MM.1S (cell line): ENCODE measurements at regions not wholly inside any gene's neighbourhood (a gene's known extent, or its start where the extent isn't known, plus 50 kb on each side); places are given as distances from the start of the nearest gene placed in this dataset.

ENCODE experiments used
- DNase-seq: peaks from one replicate; pipeline ENCODE4 v3.0.0-alpha.2; 2015
- H2AFZ ChIP-seq: fragments of 300-600 bp; sonication (generic); 2 replicates; pipeline ENCODE4 v1.6.0; 2016; ENCODE audit warnings: antibody characterized with exemption, low read length
- H3F3A ChIP-seq: fragments of 300-600 bp; sonication (generic); 2 replicates; pipeline ENCODE4 v1.6.1; 2016; ENCODE audit warnings: mild to moderate bottlenecking, antibody characterized with exemption, low read length, moderate library complexity, mixed read lengths; ENCODE audit not compliant: insufficient read depth
- H3K27ac ChIP-seq: fragments of 300-600 bp; sonication (generic); 2 replicates; pipeline ENCODE4 v1.5.1; 2016; ENCODE audit warnings: mild to moderate bottlenecking, low read length
- H3K27me3 ChIP-seq: fragments of 300-600 bp; sonication (generic); replicated peaks from 2 replicates; pipeline ENCODE4 v1.6.0; 2016; ENCODE audit warnings: low read length; ENCODE audit not compliant: insufficient read depth
- H3K36me3 ChIP-seq: fragments of 300-600 bp; sonication (generic); replicated peaks from 2 replicates; pipeline ENCODE4 v1.6.1; 2016; ENCODE audit warnings: mild to moderate bottlenecking, low read length, mixed read lengths; ENCODE audit not compliant: insufficient read depth
- H3K4me1 ChIP-seq: fragments of 300-600 bp; sonication (generic); 2 replicates; pipeline ENCODE4 v1.6.1; 2016; ENCODE audit warnings: low read length, mixed read lengths
- H3K4me2 ChIP-seq: fragments of 300-600 bp; sonication (generic); 2 replicates; pipeline ENCODE4 v1.6.0; 2016; ENCODE audit warnings: low read depth, low read length
- H3K4me3 ChIP-seq: fragments of 300-600 bp; sonication (generic); 2 replicates; pipeline ENCODE4 v1.5.1; 2016; ENCODE audit warnings: low read length, mixed read lengths
- H3K79me2 ChIP-seq: fragments of 300-600 bp; sonication (generic); 2 replicates; pipeline ENCODE4 v1.6.1; 2016; ENCODE audit warnings: mixed run types, low read length, mixed read lengths
- H3K9ac ChIP-seq: fragments of 300-600 bp; sonication (generic); 2 replicates; pipeline ENCODE4 v1.6.1; 2016; ENCODE audit warnings: low read length, mixed read lengths
- H3K9me2 ChIP-seq: fragments of 300-600 bp; sonication (generic); replicated peaks from 2 replicates; pipeline ENCODE4 v1.6.1; 2016; ENCODE audit warnings: mild to moderate bottlenecking, low read length, mixed read lengths; ENCODE audit not compliant: insufficient read depth
- H3K9me3 ChIP-seq: fragments of 300-600 bp; sonication (generic); replicated peaks from 2 replicates; pipeline ENCODE4 v1.6.1; 2016; ENCODE audit warnings: mild to moderate bottlenecking, low read length, mixed read lengths; ENCODE audit not compliant: insufficient read depth
- H4K20me1 ChIP-seq: fragments of 300-600 bp; sonication (generic); 2 replicates; pipeline ENCODE4 v1.6.1; 2016; ENCODE audit warnings: mild to moderate bottlenecking, low read length, moderate library complexity, mixed read lengths; ENCODE audit not compliant: insufficient read depth
- EZH2 ChIP-seq: fragments of 300-600 bp; sonication (generic); optimal IDR thresholded peaks from 2 replicates; pipeline ENCODE3; 2017; ENCODE audit warnings: low read depth, mild to moderate bottlenecking, antibody characterized with exemption, low read length, mixed read lengths
- EZH2phosphoT487 ChIP-seq: fragments of 300-600 bp; sonication (generic); IDR thresholded peaks from 2 replicates; pipeline ENCODE4 v1.6.1; 2018; ENCODE audit warnings: antibody characterized with exemption, low read length
- TF ChIP-seq, protein P1 (sequence below): fragments of 300-600 bp; sonication (generic); IDR thresholded peaks from 2 replicates; pipeline ENCODE4 v1.5.1; 2016; ENCODE audit warnings: antibody characterized with exemption, low read length, mixed read lengths

DNA sequence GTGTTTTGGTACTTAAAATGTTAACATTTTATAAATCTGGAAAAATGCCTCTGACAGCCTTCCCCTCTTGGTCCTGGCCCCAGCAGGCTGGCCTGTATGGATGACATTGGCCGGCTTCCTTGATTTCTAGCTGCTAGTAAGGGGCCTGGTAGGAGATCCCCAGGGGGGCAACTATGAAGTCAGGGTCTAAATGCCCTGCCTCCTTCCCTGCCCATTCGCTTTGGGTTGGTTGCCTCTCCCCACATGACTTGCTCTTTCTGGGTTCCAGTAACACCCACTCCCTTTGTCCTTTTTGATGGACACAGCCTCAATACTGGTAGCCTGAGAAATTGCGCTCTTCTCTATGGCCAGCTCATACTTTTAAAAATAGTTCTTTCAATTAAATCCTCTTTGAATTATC is 78.0 kb upstream of the MAD2L1 start:
- Histone ChIP-seq H2AFZ (no peak overlapping the region), H3K79me2 (no peaks in the 10 kb centered on the region), H4K20me1 (no peaks in the 10 kb centered on the region), H3K4me1 (no peaks in the 10 kb centered on the region), H3K4me3 (no peak overlapping the region), H3K9ac (no peak overlapping the region), H3K9me3 (no peaks in the 10 kb centered on the region), H3F3A (no peaks in the 10 kb centered on the region), H3K9me2 (no peaks in the 10 kb centered on the region), H3K27me3 (no peaks in the 10 kb centered on the region), H3K36me3 (no peaks in the 10 kb centered on the region), H3K27ac (no peak overlapping the region), H3K4me2 (no peak overlapping the region)
- DNase-seq, result no peak
- TF ChIP-seq EZH2 (no peak), EZH2phosphoT487 (no peak)
- TF ChIP-seq, protein P1, sequence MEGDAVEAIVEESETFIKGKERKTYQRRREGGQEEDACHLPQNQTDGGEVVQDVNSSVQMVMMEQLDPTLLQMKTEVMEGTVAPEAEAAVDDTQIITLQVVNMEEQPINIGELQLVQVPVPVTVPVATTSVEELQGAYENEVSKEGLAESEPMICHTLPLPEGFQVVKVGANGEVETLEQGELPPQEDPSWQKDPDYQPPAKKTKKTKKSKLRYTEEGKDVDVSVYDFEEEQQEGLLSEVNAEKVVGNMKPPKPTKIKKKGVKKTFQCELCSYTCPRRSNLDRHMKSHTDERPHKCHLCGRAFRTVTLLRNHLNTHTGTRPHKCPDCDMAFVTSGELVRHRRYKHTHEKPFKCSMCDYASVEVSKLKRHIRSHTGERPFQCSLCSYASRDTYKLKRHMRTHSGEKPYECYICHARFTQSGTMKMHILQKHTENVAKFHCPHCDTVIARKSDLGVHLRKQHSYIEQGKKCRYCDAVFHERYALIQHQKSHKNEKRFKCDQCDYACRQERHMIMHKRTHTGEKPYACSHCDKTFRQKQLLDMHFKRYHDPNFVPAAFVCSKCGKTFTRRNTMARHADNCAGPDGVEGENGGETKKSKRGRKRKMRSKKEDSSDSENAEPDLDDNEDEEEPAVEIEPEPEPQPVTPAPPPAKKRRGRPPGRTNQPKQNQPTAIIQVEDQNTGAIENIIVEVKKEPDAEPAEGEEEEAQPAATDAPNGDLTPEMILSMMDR, result no peak

DNA sequence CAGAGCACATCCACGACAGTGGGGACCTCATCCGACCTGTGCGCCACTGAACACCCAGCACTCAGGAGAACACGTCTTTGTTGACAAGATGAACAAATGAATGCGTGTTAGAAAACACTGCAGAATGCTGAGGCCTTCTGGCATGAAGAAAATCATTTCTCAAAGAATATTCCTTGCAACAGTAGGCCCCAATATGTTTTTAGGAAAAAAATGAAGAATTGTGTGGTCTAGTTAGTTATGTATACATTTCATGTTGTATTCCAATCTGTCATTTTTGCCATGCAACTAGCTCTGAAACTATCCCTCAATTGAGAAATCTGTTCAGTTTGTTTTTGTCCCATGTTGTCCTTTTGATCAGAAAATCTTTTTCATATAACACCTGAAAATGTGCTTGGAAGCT is 77.4 kb upstream of the MAD2L1 start:
- Histone ChIP-seq H3F3A (no peaks in the 10 kb centered on the region), H3K27me3 (no peaks in the 10 kb centered on the region), H4K20me1 (no peaks in the 10 kb centered on the region), H3K4me1 (no peaks in the 10 kb centered on the region), H2AFZ (no peak overlapping the region), H3K9me2 (no peaks in the 10 kb centered on the region), H3K79me2 (no peaks in the 10 kb centered on the region), H3K9me3 (no peaks in the 10 kb centered on the region), H3K36me3 (no peaks in the 10 kb centered on the region), H3K27ac (no peak overlapping the region), H3K9ac (no peak overlapping the region), H3K4me3 (no peak overlapping the region), H3K4me2 (no peak overlapping the region)
- TF ChIP-seq EZH2 (no peak), EZH2phosphoT487 (no peak)
- TF ChIP-seq, protein P1, result no peak
- no peak for DNase-seq

DNA sequence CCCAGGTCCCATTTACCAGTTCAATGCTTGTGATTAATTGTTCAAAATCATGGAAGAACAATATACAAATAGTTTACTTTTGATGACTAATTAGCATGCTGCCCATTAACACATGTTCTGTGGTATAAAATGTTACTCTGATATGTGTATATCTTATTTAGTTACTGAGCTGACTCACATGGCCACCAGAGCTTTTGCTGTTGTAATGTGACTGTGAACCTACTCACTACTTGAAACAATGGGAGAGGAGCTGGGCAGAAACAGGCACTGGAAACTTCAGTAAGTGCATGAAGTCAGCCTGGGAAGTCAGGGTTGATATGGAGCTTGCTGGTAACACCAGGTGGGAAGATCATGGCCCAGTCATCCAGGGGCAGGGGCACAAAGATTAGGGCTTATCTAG is 72.7 kb upstream of the MAD2L1 start:
- no peak for TF ChIP-seq EZH2phosphoT487
- TF ChIP-seq EZH2, result no peak
- TF ChIP-seq, protein P1, result no peak
- H3K4me2 ChIP-seq, result no peak overlapping the region
- H3K9me3 ChIP-seq, result no peaks in the 10 kb centered on the region
- no peaks in the 10 kb centered on the region for H4K20me1 ChIP-seq
- no peak for DNase-seq
- no peaks in the 10 kb centered on the region for H3K4me1 ChIP-seq
- H3K9ac ChIP-seq, result no peak overlapping the region
- H3F3A ChIP-seq, result no peaks in the 10 kb centered on the region
- H3K27me3 ChIP-seq, result no peaks in the 10 kb centered on the region
- H3K27ac ChIP-seq, result no peak overlapping the region
- no peak overlapping the region for H3K4me3 ChIP-seq
- no peaks in the 10 kb centered on the region for H3K36me3 ChIP-seq
- H3K9me2 ChIP-seq, result no peaks in the 10 kb centered on the region
- no peaks in the 10 kb centered on the region for H3K79me2 ChIP-seq
- H2AFZ ChIP-seq, result no peak overlapping the region
